ENCODE measurements at regions not wholly inside any gene's neighbourhood (a gene's known extent, or its start where the extent isn't known, plus 50 kb on each side); places are given as distances from the start of the nearest gene placed in this dataset.
"Not testable (repeated sequence)": the region's sequence is repeated elsewhere in the genome, so short reads cannot be mapped to it uniquely, and the experiment has no call there.

- intact Hi-C loops (cut with DNase I, micrococcal nuclease), result no loop called here
- TF ChIP-seq, protein P1, sequence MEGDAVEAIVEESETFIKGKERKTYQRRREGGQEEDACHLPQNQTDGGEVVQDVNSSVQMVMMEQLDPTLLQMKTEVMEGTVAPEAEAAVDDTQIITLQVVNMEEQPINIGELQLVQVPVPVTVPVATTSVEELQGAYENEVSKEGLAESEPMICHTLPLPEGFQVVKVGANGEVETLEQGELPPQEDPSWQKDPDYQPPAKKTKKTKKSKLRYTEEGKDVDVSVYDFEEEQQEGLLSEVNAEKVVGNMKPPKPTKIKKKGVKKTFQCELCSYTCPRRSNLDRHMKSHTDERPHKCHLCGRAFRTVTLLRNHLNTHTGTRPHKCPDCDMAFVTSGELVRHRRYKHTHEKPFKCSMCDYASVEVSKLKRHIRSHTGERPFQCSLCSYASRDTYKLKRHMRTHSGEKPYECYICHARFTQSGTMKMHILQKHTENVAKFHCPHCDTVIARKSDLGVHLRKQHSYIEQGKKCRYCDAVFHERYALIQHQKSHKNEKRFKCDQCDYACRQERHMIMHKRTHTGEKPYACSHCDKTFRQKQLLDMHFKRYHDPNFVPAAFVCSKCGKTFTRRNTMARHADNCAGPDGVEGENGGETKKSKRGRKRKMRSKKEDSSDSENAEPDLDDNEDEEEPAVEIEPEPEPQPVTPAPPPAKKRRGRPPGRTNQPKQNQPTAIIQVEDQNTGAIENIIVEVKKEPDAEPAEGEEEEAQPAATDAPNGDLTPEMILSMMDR (IDR thresholded peaks at IDR 0.05), result no peak
Measured at GRCh38 chr4:1566838-1567518, 117.1 kb downstream of the FAM53A start.

DNA sequence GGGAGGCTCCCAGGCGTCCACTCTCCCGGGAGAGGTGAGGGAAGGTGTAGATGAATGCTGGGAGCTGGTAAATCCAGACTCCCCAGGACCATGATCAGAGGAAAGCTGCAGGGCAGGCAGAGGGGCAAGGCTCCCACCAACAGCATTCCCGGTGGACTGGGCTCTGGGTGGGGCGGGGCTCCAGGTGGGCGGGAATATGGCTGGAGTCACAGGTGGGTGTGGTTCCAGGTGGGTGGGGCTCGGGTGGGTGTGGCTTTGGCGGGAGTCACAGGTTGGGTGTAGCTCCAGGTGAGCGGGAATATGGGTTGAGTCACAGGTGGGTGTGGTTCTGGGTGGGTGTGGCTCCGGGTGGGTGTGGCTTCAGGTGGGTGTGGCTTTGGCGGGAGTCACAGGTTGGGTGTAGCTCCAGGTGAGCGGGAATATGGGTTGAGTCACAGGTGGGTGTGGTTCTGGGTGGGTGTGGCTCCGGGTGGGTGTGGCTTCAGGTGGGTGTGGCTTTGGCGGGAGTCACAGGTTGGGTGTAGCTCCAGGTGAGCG lies 117.7 kb downstream of the FAM53A start:
- DNase-seq (peak; percentile 52 to 74 (median 65)), ATAC-seq (peak; percentile 79)
- not testable (repeated sequence) for H3K36me3 ChIP-seq (ENCODE audit: low read depth)

More at GRCh38 chr4:1566838-1567518, 117.1 kb downstream of the FAM53A start:
- Histone ChIP-seq H3K9me3 (no peaks in the 10 kb centered on the region), H3K36me3 (ENCODE audit: low read depth) (no peaks in the 10 kb centered on the region), H3K4me3 (no peak overlapping the region), H3K4me1 (ENCODE audit: low read depth) (peaks cover 3% of the 10 kb centered on the region)
- DNase-seq, result peak in 2 of 3 donors; percentile 23 to 51
- peak; percentile 5 for ATAC-seq

DNA sequence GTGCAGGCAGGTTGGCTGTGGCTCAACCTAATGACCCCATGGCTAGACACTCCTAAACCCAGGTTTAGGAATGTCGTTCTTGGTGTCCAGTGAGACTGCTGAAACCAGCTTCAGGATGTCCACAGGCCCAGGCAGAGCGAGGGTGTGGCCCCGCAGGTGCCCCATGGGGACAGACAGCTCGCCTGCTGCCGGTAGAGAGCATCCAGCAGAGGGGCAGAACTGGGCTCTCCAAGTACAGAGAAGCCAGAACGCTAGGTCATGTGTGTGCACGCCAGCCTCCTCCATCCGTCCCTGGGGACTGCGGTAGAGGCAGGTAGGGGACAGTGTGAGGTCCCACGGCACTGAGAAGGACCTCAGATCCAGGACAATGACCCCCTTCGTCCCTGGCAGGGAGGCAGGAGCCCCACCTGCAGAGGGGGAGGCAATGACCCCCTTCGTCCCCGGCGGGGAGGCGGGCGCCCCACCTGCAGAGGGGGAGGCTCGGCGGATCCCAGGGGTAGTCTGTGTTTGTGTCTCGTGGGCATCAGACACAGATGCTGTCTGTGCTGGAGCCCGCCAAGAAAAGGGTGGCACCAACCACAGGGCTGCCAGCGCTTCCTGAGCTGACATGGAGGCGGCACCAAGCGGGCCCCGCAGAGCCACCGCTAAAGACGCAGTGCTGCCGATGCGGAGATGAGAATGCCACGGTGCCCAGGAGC lies 118.4 kb downstream of the FAM53A start:
- peak in 1 of 3 donors; percentile 13 for DNase-seq
- Histone ChIP-seq H3K4me1 (ENCODE audit: low read depth) (peaks cover 3% of the 10 kb centered on the region), H3K9me3 (no peaks in the 10 kb centered on the region), H3K36me3 (ENCODE audit: low read depth) (no peaks in the 10 kb centered on the region), H3K4me3 (no peak overlapping the region)
- TF ChIP-seq, protein P1 (IDR thresholded peaks at IDR 0.05), result no peak
- intact Hi-C loops (cut with DNase I, micrococcal nuclease), result no loop called here
- ATAC-seq, result no peak

More for the DNA sequence above, 117.7 kb downstream of the FAM53A start:
- H3K4me1 ChIP-seq (ENCODE audit: low read depth); intact Hi-C loops (cut with DNase I, micrococcal nuclease); H3K4me3 ChIP-seq; H3K9me3 ChIP-seq: not testable (repeated sequence)

GRCh38 chr4:1564535-1565375 lies 119.4 kb downstream of the FAM53A start:
- ATAC-seq (no peak), DNase-seq (peak in 2 of 3 donors; percentile 19 to 34)
- Histone ChIP-seq H3K4me3 (no peak overlapping the region), H3K4me1 (ENCODE audit: low read depth) (peaks cover 3% of the 10 kb centered on the region), H3K36me3 (ENCODE audit: low read depth) (no peaks in the 10 kb centered on the region), H3K9me3 (no peaks in the 10 kb centered on the region)
- TF ChIP-seq, protein P1 (IDR thresholded peaks at IDR 0.05), result no peak
- intact Hi-C loops (cut with DNase I, micrococcal nuclease), result no loop called here

- no peak for ATAC-seq
- TF ChIP-seq, protein P1 (IDR thresholded peaks at IDR 0.05), result no peak
- H3K4me3 ChIP-seq, result no peak overlapping the region
- DNase-seq, result no peak
- peaks cover 3% of the 10 kb centered on the region for H3K4me1 ChIP-seq (ENCODE audit: low read depth)
- intact Hi-C loops (cut with DNase I, micrococcal nuclease), result no loop called here
- no peaks in the 10 kb centered on the region for H3K9me3 ChIP-seq
- no peaks in the 10 kb centered on the region for H3K36me3 ChIP-seq (ENCODE audit: low read depth)
Measured at GRCh38 chr4:1563768-1564485, 120.2 kb downstream of the FAM53A start.
